ENCODE measurements at regions not wholly inside any gene's neighbourhood (a gene's known extent, or its start where the extent isn't known, plus 50 kb on each side); places are given as distances from the start of the nearest gene placed in this dataset.
A peak's percentile ranks its signal among the peaks of the same experiment; 100 is the strongest.

- peak; percentile 67 to 69 for DNase-seq (ENCODE audit: low read depth in 2 of 2)
- no peak overlapping the region for H3K4me3 ChIP-seq (replicated peaks in 1 of 2; ENCODE audit: low read depth in 2 of 2, low read length in 2 of 2)
- TF ChIP-seq, protein P1, sequence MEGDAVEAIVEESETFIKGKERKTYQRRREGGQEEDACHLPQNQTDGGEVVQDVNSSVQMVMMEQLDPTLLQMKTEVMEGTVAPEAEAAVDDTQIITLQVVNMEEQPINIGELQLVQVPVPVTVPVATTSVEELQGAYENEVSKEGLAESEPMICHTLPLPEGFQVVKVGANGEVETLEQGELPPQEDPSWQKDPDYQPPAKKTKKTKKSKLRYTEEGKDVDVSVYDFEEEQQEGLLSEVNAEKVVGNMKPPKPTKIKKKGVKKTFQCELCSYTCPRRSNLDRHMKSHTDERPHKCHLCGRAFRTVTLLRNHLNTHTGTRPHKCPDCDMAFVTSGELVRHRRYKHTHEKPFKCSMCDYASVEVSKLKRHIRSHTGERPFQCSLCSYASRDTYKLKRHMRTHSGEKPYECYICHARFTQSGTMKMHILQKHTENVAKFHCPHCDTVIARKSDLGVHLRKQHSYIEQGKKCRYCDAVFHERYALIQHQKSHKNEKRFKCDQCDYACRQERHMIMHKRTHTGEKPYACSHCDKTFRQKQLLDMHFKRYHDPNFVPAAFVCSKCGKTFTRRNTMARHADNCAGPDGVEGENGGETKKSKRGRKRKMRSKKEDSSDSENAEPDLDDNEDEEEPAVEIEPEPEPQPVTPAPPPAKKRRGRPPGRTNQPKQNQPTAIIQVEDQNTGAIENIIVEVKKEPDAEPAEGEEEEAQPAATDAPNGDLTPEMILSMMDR (IDR thresholded peaks at IDR 0.05; ENCODE audit: low read depth, low read length), result peak; percentile 58
Measured at GRCh38 chr18:22813648-22814328, 119.3 kb upstream of the RBBP8 start.

GRCh38 chr18:22814329-22814703, 118.8 kb upstream of the RBBP8 start:
- no peak overlapping the region for H3K4me3 ChIP-seq (replicated peaks in 1 of 2; ENCODE audit: low read depth in 2 of 2, low read length in 2 of 2)
- DNase-seq (ENCODE audit: low read depth in 2 of 2), result no peak
- TF ChIP-seq, protein P1 (IDR thresholded peaks at IDR 0.05; ENCODE audit: low read depth, low read length), result no peak

- TF ChIP-seq, protein P1 (IDR thresholded peaks at IDR 0.05; ENCODE audit: low read depth, low read length), result no peak
- H3K4me3 ChIP-seq (replicated peaks in 1 of 2; ENCODE audit: low read depth in 2 of 2, low read length in 2 of 2), result no peak overlapping the region
- no peak for DNase-seq (ENCODE audit: low read depth in 2 of 2)
Measured at GRCh38 chr18:22816266-22817176, 116.6 kb upstream of the RBBP8 start.

DNA sequence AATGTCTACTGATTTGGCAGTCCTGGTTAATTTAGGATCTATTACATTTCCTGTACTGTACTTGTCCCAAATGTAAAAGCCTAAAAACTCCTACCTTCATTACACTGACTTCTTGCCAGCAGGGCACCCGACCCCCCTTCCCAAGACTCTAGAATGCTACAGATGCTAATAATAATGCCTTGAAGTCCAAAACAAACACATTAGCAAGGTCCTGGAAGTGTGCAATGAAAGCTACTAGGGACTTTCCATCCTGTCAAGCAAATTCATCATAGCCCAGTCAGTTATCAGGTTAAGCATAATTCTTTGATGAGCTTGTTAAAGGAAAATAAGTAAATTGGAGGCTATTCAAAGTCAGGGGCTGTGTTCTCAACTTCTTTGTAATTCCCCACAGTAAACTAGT, 115.3 kb upstream of the RBBP8 start:
- TF ChIP-seq, protein P1 (IDR thresholded peaks at IDR 0.05; ENCODE audit: low read depth, low read length), result no peak
- peak; percentile 16 to 65 for DNase-seq (ENCODE audit: low read depth in 2 of 2)
- no peak overlapping the region for H3K4me3 ChIP-seq (replicated peaks in 1 of 2; ENCODE audit: low read depth in 2 of 2, low read length in 2 of 2)

GRCh38 chr18:22822024-22822423, 111.1 kb upstream of the RBBP8 start:
- peak; percentile 80 to 83 for DNase-seq (ENCODE audit: low read depth in 2 of 2)
- TF ChIP-seq, protein P1 (IDR thresholded peaks at IDR 0.05; ENCODE audit: low read depth, low read length), result no peak
- H3K4me3 ChIP-seq (replicated peaks in 1 of 2; ENCODE audit: low read depth in 2 of 2, low read length in 2 of 2), result no peak overlapping the region

DNA sequence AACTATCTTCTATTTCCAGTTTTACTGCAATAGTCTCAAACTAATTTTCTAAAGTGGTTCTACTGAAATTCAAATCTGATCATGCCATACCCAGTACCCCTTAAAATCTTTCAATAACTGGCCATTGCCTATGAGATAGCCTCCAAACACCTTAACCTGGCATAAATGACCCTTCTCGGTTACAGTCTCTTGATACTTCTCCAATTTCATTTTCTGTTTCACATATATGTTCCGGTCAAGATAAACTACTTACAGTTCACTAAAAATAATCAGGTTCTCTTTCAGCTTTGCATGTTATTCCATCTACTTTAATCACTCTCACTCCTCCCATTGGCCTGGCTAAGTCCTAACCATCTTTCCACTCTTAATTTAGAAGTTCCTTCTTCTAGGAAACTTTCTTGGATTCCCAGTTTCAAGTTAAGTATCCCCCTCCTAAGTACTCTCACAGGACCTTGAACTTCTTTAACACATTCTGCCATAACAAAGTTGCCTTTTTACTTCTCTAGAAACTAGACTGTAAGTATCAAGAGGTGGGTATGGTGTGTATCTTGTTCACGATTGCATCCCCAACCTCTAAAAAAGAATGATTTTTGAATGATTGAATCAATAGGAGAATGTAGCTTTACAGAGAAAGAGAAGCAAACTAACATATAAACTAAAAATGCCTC, 110.2 kb upstream of the RBBP8 start:
- no peak for DNase-seq (ENCODE audit: low read depth in 2 of 2)
- TF ChIP-seq, protein P1 (IDR thresholded peaks at IDR 0.05; ENCODE audit: low read depth, low read length), result no peak
- no peak overlapping the region for H3K4me3 ChIP-seq (replicated peaks in 1 of 2; ENCODE audit: low read depth in 2 of 2, low read length in 2 of 2)

Data from cardiac fibroblast (primary cell).